ENCODE measurements at regions not wholly inside any gene's neighbourhood (a gene's known extent, or its start where the extent isn't known, plus 50 kb on each side); places are given as distances from the start of the nearest gene placed in this dataset.

GRCh38 chr15:46685681-46686080, 1031.6 kb upstream of the SEMA6D start:
- Histone ChIP-seq H3K36me3 (ENCODE audit: control insufficient read depth, low read length) (no peaks in the 10 kb centered on the region), H3K9me3 (ENCODE audit: control insufficient read depth, insufficient read depth, low read length) (no peaks in the 10 kb centered on the region), H3K27me3 (ENCODE audit: control insufficient read depth, low read length) (no peaks in the 10 kb centered on the region), H3K4me1 (ENCODE audit: control insufficient read depth, low read length) (no peaks in the 10 kb centered on the region), H4K20me1 (ENCODE audit: control insufficient read depth, insufficient read depth, low read depth, low read length) (no peaks in the 10 kb centered on the region), H3K4me2 (ENCODE audit: low read length) (no peak overlapping the region), H3K79me2 (ENCODE audit: control insufficient read depth, low read length) (no peaks in the 10 kb centered on the region), H3K9me2 (replicated peaks; ENCODE audit: control insufficient read depth, low read length) (no peaks in the 10 kb centered on the region), H3F3A (ENCODE audit: control insufficient read depth, insufficient read depth) (no peaks in the 10 kb centered on the region), H3K27ac (ENCODE audit: low read depth, low read length) (no peak overlapping the region), H3K4me3 (ENCODE audit: low read length) (no peak overlapping the region)
- TF ChIP-seq CTCF (IDR thresholded peaks at IDR 0.05; ENCODE audit: low read depth, low read length, poor library complexity, severe bottlenecking) (no peak), EZH2phosphoT487 (IDR thresholded peaks at IDR 0.05; ENCODE audit: borderline replicate concordance, low read length) (no peak)

- H3K9me2 ChIP-seq (replicated peaks; ENCODE audit: control insufficient read depth, low read length) = no peaks in the 10 kb centered on the region
- no peaks in the 10 kb centered on the region for H3F3A ChIP-seq (ENCODE audit: control insufficient read depth, insufficient read depth)
- H3K4me1 ChIP-seq (ENCODE audit: control insufficient read depth, low read length) = no peaks in the 10 kb centered on the region
- H3K36me3 ChIP-seq (ENCODE audit: control insufficient read depth, low read length) = no peaks in the 10 kb centered on the region
- no peaks in the 10 kb centered on the region for H4K20me1 ChIP-seq (ENCODE audit: control insufficient read depth, insufficient read depth, low read depth, low read length)
- no peaks in the 10 kb centered on the region for H3K27me3 ChIP-seq (ENCODE audit: control insufficient read depth, low read length)
- no peaks in the 10 kb centered on the region for H3K79me2 ChIP-seq (ENCODE audit: control insufficient read depth, low read length)
- no peak overlapping the region for H3K27ac ChIP-seq (ENCODE audit: low read depth, low read length)
- TF ChIP-seq EZH2phosphoT487 (IDR thresholded peaks at IDR 0.05; ENCODE audit: borderline replicate concordance, low read length) = no peak
- no peak for TF ChIP-seq CTCF (IDR thresholded peaks at IDR 0.05; ENCODE audit: low read depth, low read length, poor library complexity, severe bottlenecking)
- no peak overlapping the region for H3K4me3 ChIP-seq (ENCODE audit: low read length)
- H3K9me3 ChIP-seq (ENCODE audit: control insufficient read depth, insufficient read depth, low read length) = no peaks in the 10 kb centered on the region
- no peak overlapping the region for H3K4me2 ChIP-seq (ENCODE audit: low read length)
These were observed 1021.0 kb upstream of the SEMA6D start for GRCh38 chr15:46696281-46696680.

DNA sequence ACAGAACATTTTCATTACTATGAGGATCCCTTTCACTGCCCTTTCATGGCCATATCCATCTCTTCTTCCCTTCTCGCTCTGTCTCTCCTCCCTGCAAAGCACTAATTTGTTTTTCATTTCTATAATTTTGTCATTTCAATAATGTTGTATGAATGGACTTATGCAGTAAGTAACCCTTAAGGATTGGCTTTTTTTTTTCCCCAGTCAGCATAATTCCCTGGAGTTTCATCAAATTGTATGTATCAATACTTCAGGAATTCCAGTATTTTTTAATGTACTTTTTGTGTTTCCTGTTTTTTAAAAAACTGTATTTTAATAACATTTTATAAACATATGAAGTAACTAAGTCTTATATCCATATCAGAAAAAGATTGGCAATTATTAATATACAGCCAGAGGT, 1016.0 kb upstream of the SEMA6D start:
- Histone ChIP-seq H3K4me2 (ENCODE audit: low read length) (no peak overlapping the region), H3K4me3 (ENCODE audit: low read length) (no peak overlapping the region), H4K20me1 (ENCODE audit: control insufficient read depth, insufficient read depth, low read depth, low read length) (no peaks in the 10 kb centered on the region), H3K27ac (ENCODE audit: low read depth, low read length) (no peak overlapping the region), H3K9me2 (replicated peaks; ENCODE audit: control insufficient read depth, low read length) (no peaks in the 10 kb centered on the region), H3K4me1 (ENCODE audit: control insufficient read depth, low read length) (no peaks in the 10 kb centered on the region), H3F3A (ENCODE audit: control insufficient read depth, insufficient read depth) (no peaks in the 10 kb centered on the region), H3K27me3 (ENCODE audit: control insufficient read depth, low read length) (no peaks in the 10 kb centered on the region), H3K36me3 (ENCODE audit: control insufficient read depth, low read length) (no peaks in the 10 kb centered on the region), H3K9me3 (ENCODE audit: control insufficient read depth, insufficient read depth, low read length) (no peaks in the 10 kb centered on the region), H3K79me2 (ENCODE audit: control insufficient read depth, low read length) (no peaks in the 10 kb centered on the region)
- TF ChIP-seq EZH2phosphoT487 (IDR thresholded peaks at IDR 0.05; ENCODE audit: borderline replicate concordance, low read length) = no peak
- no peak for TF ChIP-seq CTCF (IDR thresholded peaks at IDR 0.05; ENCODE audit: low read depth, low read length, poor library complexity, severe bottlenecking)

DNA sequence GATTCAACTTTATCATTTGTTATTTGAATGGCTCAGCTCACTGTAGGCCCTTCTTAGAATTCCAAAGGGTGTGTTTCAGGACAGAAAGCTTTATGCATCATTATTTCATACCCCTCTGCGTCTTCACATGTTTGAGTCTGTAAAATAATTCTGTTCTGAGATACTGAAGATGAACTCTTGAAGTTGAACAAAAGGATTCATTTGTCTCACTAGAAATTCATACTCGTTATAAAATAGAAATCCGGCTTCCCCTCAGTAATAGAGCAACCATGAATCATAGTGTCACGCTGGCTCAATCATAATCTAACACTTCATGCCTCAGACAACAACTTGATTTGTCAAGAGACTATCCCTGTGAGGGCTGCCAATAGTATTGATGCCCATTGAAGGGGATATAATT, 1015.4 kb upstream of the SEMA6D start:
- Histone ChIP-seq H3K4me2 (ENCODE audit: low read length) (no peak overlapping the region), H3F3A (ENCODE audit: control insufficient read depth, insufficient read depth) (no peaks in the 10 kb centered on the region), H3K9me2 (replicated peaks; ENCODE audit: control insufficient read depth, low read length) (no peaks in the 10 kb centered on the region), H3K4me1 (ENCODE audit: control insufficient read depth, low read length) (no peaks in the 10 kb centered on the region), H3K79me2 (ENCODE audit: control insufficient read depth, low read length) (no peaks in the 10 kb centered on the region), H3K4me3 (ENCODE audit: low read length) (no peak overlapping the region), H3K36me3 (ENCODE audit: control insufficient read depth, low read length) (no peaks in the 10 kb centered on the region), H3K27me3 (ENCODE audit: control insufficient read depth, low read length) (no peaks in the 10 kb centered on the region), H3K27ac (ENCODE audit: low read depth, low read length) (no peak overlapping the region), H4K20me1 (ENCODE audit: control insufficient read depth, insufficient read depth, low read depth, low read length) (no peaks in the 10 kb centered on the region), H3K9me3 (ENCODE audit: control insufficient read depth, insufficient read depth, low read length) (no peaks in the 10 kb centered on the region)
- TF ChIP-seq CTCF (IDR thresholded peaks at IDR 0.05; ENCODE audit: low read depth, low read length, poor library complexity, severe bottlenecking) (no peak), EZH2phosphoT487 (IDR thresholded peaks at IDR 0.05; ENCODE audit: borderline replicate concordance, low read length) (no peak)
